HG02885 (cell line): ENCODE measurements at regions not wholly inside any gene's neighbourhood (a gene's known extent, or its start where the extent isn't known, plus 50 kb on each side); places are given as distances from the start of the nearest gene placed in this dataset.
"Not testable (repeated sequence)": the region's sequence is repeated elsewhere in the genome, so short reads cannot be mapped to it uniquely, and the experiment has no call there.

ENCODE experiments used
- ATAC-seq: cut with Tn5 transposase; IDR thresholded peaks from one replicate; pipeline ENCODE4 v1.9.1; 2021; ENCODE audit warnings: mild to moderate bottlenecking; ENCODE audit not compliant: unreplicated experiment, poor library complexity

- no peak for ATAC-seq
Measured at GRCh38 chr2:222760301-222760897, 88.9 kb downstream of the MOGAT1 start.

GRCh38 chr2:222761888-222762287 lies 90.4 kb downstream of the MOGAT1 start:
- no peak for ATAC-seq

- no peak for ATAC-seq
Measured at GRCh38 chr2:222762342-222762741, 90.9 kb downstream of the MOGAT1 start.

GRCh38 chr2:222765883-222766282 lies 94.4 kb downstream of the MOGAT1 start:
- ATAC-seq = not testable (repeated sequence)

- ATAC-seq = not testable (repeated sequence)
Measured at GRCh38 chr2:222768019-222768418, 92.8 kb upstream of the ACSL3 start.

GRCh38 chr2:222769446-222769845 lies 91.4 kb upstream of the ACSL3 start:
- no peak for ATAC-seq

GRCh38 chr2:222769941-222770340 lies 90.9 kb upstream of the ACSL3 start:
- ATAC-seq = no peak

GRCh38 chr2:222771832-222772231 lies 89.0 kb upstream of the ACSL3 start:
- no peak for ATAC-seq

GRCh38 chr2:222774941-222775340 lies 85.9 kb upstream of the ACSL3 start:
- no peak for ATAC-seq

- no peak for ATAC-seq
Measured at GRCh38 chr2:222776792-222777191, 84.0 kb upstream of the ACSL3 start.

- ATAC-seq = no peak
Measured at GRCh38 chr2:222778400-222778799, 82.4 kb upstream of the ACSL3 start.

- no peak for ATAC-seq
Measured at GRCh38 chr2:222779145-222779832, 81.5 kb upstream of the ACSL3 start.

- ATAC-seq = no peak
Measured at GRCh38 chr2:222780051-222780450, 80.8 kb upstream of the ACSL3 start.

- ATAC-seq = no peak
Measured at GRCh38 chr2:222782201-222782730, 78.6 kb upstream of the ACSL3 start.

- ATAC-seq = no peak
Measured at GRCh38 chr2:222783592-222783991, 77.2 kb upstream of the ACSL3 start.

GRCh38 chr2:222790932-222791331 lies 69.9 kb upstream of the ACSL3 start:
- no peak for ATAC-seq

- no peak for ATAC-seq
Measured at GRCh38 chr2:222792001-222792611, 68.7 kb upstream of the ACSL3 start.

GRCh38 chr2:222794585-222795449 lies 66.0 kb upstream of the ACSL3 start:
- no peak for ATAC-seq

- no peak for ATAC-seq
Measured at GRCh38 chr2:222795450-222796357, 65.1 kb upstream of the ACSL3 start.
